BJ (cell line): ENCODE measurements at regions not wholly inside any gene's neighbourhood (a gene's known extent, or its start where the extent isn't known, plus 50 kb on each side); places are given as distances from the start of the nearest gene placed in this dataset.

Experiments used
- CTCF ChIA-PET: fragments of 350-600 bp; formaldehyde crosslinking; extraction: SDS; loops from one replicate; lab custom pipeline; 2021; ENCODE audit warnings: antibody characterized with exemption, inconsistent platforms; lab: Yijun Ruan, JAX
- POLR2A ChIA-PET: fragments of 300-600 bp; sonication (Branson Sonifier 250); formaldehyde crosslinking; extraction: SDS; loops from one replicate; lab custom pipeline; 2021; ENCODE audit warnings: antibody characterized with exemption; lab: Charles Lee
- DNase-seq: peaks from one replicate; pipeline ENCODE4 v3.0.0-alpha.2; 2011; ENCODE audit warnings: low read depth
- H3K27me3 ChIP-seq: 2 replicates; pipeline ENCODE4 v1.6.0; 2011; ENCODE audit warnings: low read length; ENCODE audit not compliant: control insufficient read depth, insufficient read depth
- H3K36me3 ChIP-seq: 2 replicates; pipeline ENCODE4 v1.5.1; 2011; ENCODE audit warnings: low read length; ENCODE audit not compliant: control insufficient read depth, insufficient read depth
- H3K4me3 ChIP-seq: 2 replicates; pipeline ENCODE4 v1.5.1; 2011; ENCODE audit warnings: low read depth, mild to moderate bottlenecking, control low read depth, low read length
- CTCF ChIP-seq: IDR thresholded peaks from 2 replicates; pipeline ENCODE4 v1.5.1; 2011; ENCODE audit warnings: low read depth, mild to moderate bottlenecking, control low read depth, inconsistent platforms, low read length, moderate library complexity; ENCODE audit not compliant: insufficient read depth

GRCh38 chr11:92357841-92358240 is 133.2 kb downstream of the FAT3 start:
- no peaks in the 10 kb centered on the region for H3K27me3 ChIP-seq
- ChIA-PET POLR2A (no interaction called here), CTCF (no interaction called here)
- DNase-seq = no peak
- no peak overlapping the region for H3K4me3 ChIP-seq
- no peaks in the 10 kb centered on the region for H3K36me3 ChIP-seq
- TF ChIP-seq CTCF = no peak

- Histone ChIP-seq H3K27me3 (no peaks in the 10 kb centered on the region), H3K4me3 (no peak overlapping the region), H3K36me3 (no peaks in the 10 kb centered on the region)
- CTCF ChIA-PET = interaction anchor here (0.6 kb wide), 1 partner anchor 892 kb away, joined by 3 read pairs; no protein-coding TSS in a partner anchor
- POLR2A ChIA-PET = no interaction called here
- no peak for TF ChIP-seq CTCF
- DNase-seq = no peak
These were observed 136.9 kb downstream of the FAT3 start for GRCh38 chr11:92361551-92361950.

- no peak overlapping the region for H3K4me3 ChIP-seq
- no peaks in the 10 kb centered on the region for H3K27me3 ChIP-seq
- ChIA-PET POLR2A (no interaction called here), CTCF (interaction anchor here (1.0 kb wide), 1 partner anchor 27 kb away, joined by 3 read pairs; no protein-coding TSS in a partner anchor)
- no peak for TF ChIP-seq CTCF
- H3K36me3 ChIP-seq = no peaks in the 10 kb centered on the region
- DNase-seq = no peak
These were observed 138.4 kb downstream of the FAT3 start for GRCh38 chr11:92362989-92363388.

- H3K27me3 ChIP-seq = no peaks in the 10 kb centered on the region
- ChIA-PET CTCF (no interaction called here), POLR2A (no interaction called here)
- no peak for TF ChIP-seq CTCF
- no peaks in the 10 kb centered on the region for H3K36me3 ChIP-seq
- no peak overlapping the region for H3K4me3 ChIP-seq
- no peak for DNase-seq
These were observed 139.6 kb downstream of the FAT3 start for GRCh38 chr11:92364177-92364576.

GRCh38 chr11:92376146-92376599 is 151.6 kb downstream of the FAT3 start:
- Histone ChIP-seq H3K36me3 (no peaks in the 10 kb centered on the region), H3K4me3 (no peak overlapping the region), H3K27me3 (no peaks in the 10 kb centered on the region; the same call in 1 of the 2 replicates)
- no peak for TF ChIP-seq CTCF
- ChIA-PET CTCF (interaction anchor here (0.8 kb wide), 2 partner anchors 11 to 163 kb away, joined by 3 to 4 read pairs; no protein-coding TSS in a partner anchor), POLR2A (no interaction called here)
- no peak for DNase-seq
